ENCODE measurements at regions not wholly inside any gene's neighbourhood (a gene's known extent, or its start where the extent isn't known, plus 50 kb on each side); places are given as distances from the start of the nearest gene placed in this dataset.

DNA sequence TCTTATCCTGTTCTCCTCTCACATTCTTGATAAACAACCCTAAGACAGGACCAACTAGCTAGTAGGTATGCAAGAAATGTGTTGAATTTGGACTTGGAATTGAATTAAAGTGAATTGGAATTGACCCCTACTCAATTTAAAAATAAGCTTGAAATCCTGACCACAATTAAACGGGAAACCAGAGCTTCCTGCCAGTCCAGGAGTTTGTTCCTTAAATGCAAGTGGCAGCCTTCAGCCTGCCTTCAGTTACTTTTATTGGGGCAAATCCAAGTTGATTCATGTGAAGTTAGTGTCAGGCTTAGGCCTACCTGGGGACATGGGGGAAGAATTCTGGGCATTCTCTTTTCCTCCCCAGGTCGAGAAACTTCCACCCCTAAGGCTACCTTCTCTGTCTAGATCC, 457.6 kb downstream of the BCL11A start:
- no peak overlapping the region for H3K4ac ChIP-seq (replicated peaks; ENCODE audit: insufficient read length, low read depth, low read length)
- H3K27ac ChIP-seq (ENCODE audit: low read depth, low read length): no peak overlapping the region
- no peak overlapping the region for H4K8ac ChIP-seq (ENCODE audit: extremely low read depth, insufficient read depth, low read length)
- peaks cover 3 to 6% (median 5%) of the 10 kb centered on the region in 4 experiments; a peak in 4 of 7 replicates for H3K4me1 ChIP-seq (replicated peaks in 1 of 4; ENCODE audit: control insufficient read depth in 3 of 4, insufficient read depth in 4 of 4, low read length in 3 of 4)
- H3K18ac ChIP-seq (ENCODE audit: extremely low read depth, low read length): no peak overlapping the region
- POLR2A ChIA-PET (ENCODE audit: partially characterized antibody): interaction anchor here (1.2 kb wide), 1 partner anchor 10 kb away, joined by 3 read pairs; no protein-coding TSS in a partner anchor
- no peak overlapping the region for H3K4me3 ChIP-seq (ENCODE audit: extremely low read depth in 1 of 4, insufficient read depth in 2 of 4, low read depth in 3 of 4, low read length in 4 of 4)
- 89% methylated on average over 2 of the region's 2 CpGs; no CpG with 5 or more reads in 1 of the 2 experiments for WGBS, 2 experiments (ENCODE audit: extremely low coverage in 1 of 2, insufficient coverage in 1 of 2, insufficient read length in 1 of 2, insufficient replicate concordance in 2 of 2, low coverage in 1 of 2, low lambda C conversion rate in 2 of 2, missing lambda C conversion rate in 1 of 2)
- FAIRE-seq (no peak), DNase-seq (ENCODE audit: low read depth in 1 of 2, low spot score in 2 of 2) (no peak)
- H2AK5ac ChIP-seq (ENCODE audit: low read depth, low read length): no peak overlapping the region
- H2BK20ac ChIP-seq (ENCODE audit: low read length): no peak overlapping the region
- no peaks in the 10 kb centered on the region for H3K79me2 ChIP-seq (ENCODE audit: control insufficient read depth in 1 of 2, insufficient read depth in 2 of 2, low read length in 2 of 2)
- TF ChIP-seq BCL11A (IDR thresholded peaks at IDR 0.05; ENCODE audit: low read depth in 2 of 2, low read length in 2 of 2) (no peak), KDM5A (IDR thresholded peaks at IDR 0.05; ENCODE audit: low read length) (no peak), HDAC2 (IDR thresholded peaks at IDR 0.05; ENCODE audit: borderline replicate concordance in 1 of 2, low read depth in 2 of 2, low read length in 2 of 2) (no peak), CTBP2 (IDR thresholded peaks at IDR 0.05; ENCODE audit: borderline replicate concordance, insufficient read depth, insufficient read length, low read length) (no peak), ZNF274 (IDR thresholded peaks at IDR 0.05; ENCODE audit: borderline replicate concordance, extremely low read depth, low read length) (no peak), EGR1 (IDR thresholded peaks at IDR 0.05; ENCODE audit: borderline replicate concordance, low read depth, low read length) (no peak), JUN (IDR thresholded peaks at IDR 0.05; ENCODE audit: low read depth, low read length) (no peak), SIRT6 (IDR thresholded peaks at IDR 0.05; ENCODE audit: low read length) (no peak), CREB1 (IDR thresholded peaks at IDR 0.05) (no peak), SUZ12 (IDR thresholded peaks at IDR 0.05; ENCODE audit: low read length) (no peak), RAD21 (IDR thresholded peaks at IDR 0.05 in 1 of 2, conservative IDR thresholded peaks at IDR 0.05 in 1 of 2; ENCODE audit: low read depth in 2 of 2, low read length in 2 of 2) (no peak), SP4 (IDR thresholded peaks at IDR 0.05; ENCODE audit: low read length) (no peak)
- H3K9ac ChIP-seq (replicated peaks in 1 of 4; ENCODE audit: extremely low read depth in 1 of 4, low read depth in 3 of 4, low read length in 3 of 4): no peak overlapping the region
- H3K4me2 ChIP-seq (ENCODE audit: insufficient read depth in 1 of 2, low read depth in 2 of 2, low read length in 2 of 2): no peak overlapping the region
- H3K23me2 ChIP-seq (ENCODE audit: low read depth, low read length): 0 out of 2 replicates have a peak, but pooled peaks cover 2% of the 10 kb centered on the region
- CTCF ChIA-PET (ENCODE audit: partially characterized antibody): interaction anchor here (0.6 to 1.6 kb wide), 2 partner anchors 11 to 162 kb away, joined by 3 to 5 read pairs; no protein-coding TSS in a partner anchor
- H3K14ac ChIP-seq (ENCODE audit: insufficient read length): no peak overlapping the region
- no peaks in the 10 kb centered on the region for H4K20me1 ChIP-seq (replicated peaks in 1 of 2; ENCODE audit: control insufficient read depth in 1 of 2, insufficient read depth in 2 of 2, low read length in 2 of 2)
- H3K36me3 ChIP-seq (ENCODE audit: control insufficient read depth in 2 of 4, insufficient read depth in 4 of 4, low read length in 3 of 4): no peaks in the 10 kb centered on the region
- no peak overlapping the region for H4K91ac ChIP-seq (replicated peaks; ENCODE audit: insufficient read length, low read length)
- no peak overlapping the region for H3K56ac ChIP-seq (replicated peaks; ENCODE audit: insufficient read length, low read depth, low read length)
- H2BK15ac ChIP-seq (ENCODE audit: low read length): no peak overlapping the region
- peaks cover 0 to 2% (median 0%) of the 10 kb centered on the region in 4 experiments; a peak in 1 of 7 replicates for H3K27me3 ChIP-seq (replicated peaks in 1 of 4; ENCODE audit: control insufficient read depth in 3 of 4, extremely low read depth in 1 of 4, insufficient read depth in 3 of 4, low read length in 3 of 4)
- H3K79me1 ChIP-seq (ENCODE audit: low read depth, low read length): no peaks in the 10 kb centered on the region
- no peaks in the 10 kb centered on the region for H3K9me3 ChIP-seq (ENCODE audit: insufficient read depth in 2 of 2, low read depth in 1 of 2, low read length in 1 of 2)
- H4K5ac ChIP-seq (ENCODE audit: insufficient read length, low read depth, low read length): no peak overlapping the region
- no peak overlapping the region for H2BK12ac ChIP-seq (ENCODE audit: low read depth, low read length)
- H2BK5ac ChIP-seq (ENCODE audit: low read depth, low read length): no peak overlapping the region
- H3K23ac ChIP-seq (ENCODE audit: insufficient read length): no peak overlapping the region
- H2BK120ac ChIP-seq (replicated peaks; ENCODE audit: low read depth, low read length): no peak overlapping the region
- H2AFZ ChIP-seq (ENCODE audit: low read length): no peak overlapping the region
